ENCODE measurements at regions not wholly inside any gene's neighbourhood (a gene's known extent, or its start where the extent isn't known, plus 50 kb on each side); places are given as distances from the start of the nearest gene placed in this dataset.

DNA sequence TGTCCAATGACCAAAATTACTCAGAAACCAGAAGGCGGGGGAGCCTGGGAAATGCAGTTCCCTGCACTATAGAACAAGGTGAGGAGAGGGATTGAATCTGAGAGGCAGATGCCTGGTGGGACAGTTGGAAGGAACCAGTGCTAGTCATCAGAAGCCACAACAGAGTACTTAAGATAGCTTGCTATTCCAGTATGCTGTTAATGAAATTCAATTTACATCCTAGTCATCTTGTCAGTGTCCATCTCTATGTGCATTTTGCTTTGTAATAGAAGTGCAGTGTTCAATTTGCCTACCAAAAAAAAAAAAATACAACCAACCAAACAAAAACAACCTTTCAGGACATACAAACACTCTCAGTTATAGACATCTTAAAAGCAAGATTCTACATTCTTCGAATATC lies 679.1 kb upstream of the CPEB2 start:
- Mint-ChIP-seq H3K36me3 (ENCODE audit: insufficient read depth in 1 of 3, low read depth in 3 of 3) (peaks cover 0 to 3% (median 0%) of the 10 kb centered on the region in 3 experiments; a peak in 3 of 7 replicates), H3K9me3 (peaks cover 3 to 5% of the 10 kb centered on the region in 2 experiments; a peak in 3 of 5 replicates), H3K4me3 (no peak overlapping the region), H3K27ac (no peak overlapping the region; a peak in 1 of 7 replicates), H3K27me3 (ENCODE audit: low read depth) (no peaks in the 10 kb centered on the region), H3K4me1 (peaks cover 3 to 9% of the 10 kb centered on the region in 2 experiments; a peak in 2 of 4 replicates)
- Histone ChIP-seq H3K4me2 (ENCODE audit: insufficient read depth, insufficient read length, low read length) (no peak overlapping the region), H3K9ac (ENCODE audit: extremely low read depth, insufficient read length, low read length) (no peak overlapping the region), H3K4ac (ENCODE audit: low read depth, low read length) (no peak overlapping the region), H4K20me1 (ENCODE audit: control insufficient read depth, insufficient read depth, insufficient read length) (no peaks in the 10 kb centered on the region), H2BK120ac (ENCODE audit: low read depth, low read length, poor library complexity, severe bottlenecking) (no peak overlapping the region), H2BK15ac (ENCODE audit: low read depth, low read length) (no peak overlapping the region), H3K23ac (ENCODE audit: insufficient read length, low read depth, low read length) (no peak overlapping the region), H3K9me3 (ENCODE audit: control insufficient read depth, low read depth, low read length) (no peaks in the 10 kb centered on the region), H3K56ac (ENCODE audit: insufficient read length, low read depth, low read length) (no peak overlapping the region), H3K4me1 (ENCODE audit: insufficient read depth, low read length) (peaks cover 5% of the 10 kb centered on the region; the same call in 1 of the 2 replicates), H4K91ac (ENCODE audit: insufficient read length, low read depth, low read length) (no peak overlapping the region), H3K27me3 (ENCODE audit: insufficient read depth, low read length) (no peaks in the 10 kb centered on the region), H2AK5ac (ENCODE audit: insufficient read length, low read length) (no peak overlapping the region), H4K5ac (ENCODE audit: insufficient read length, low read depth, low read length) (no peak overlapping the region), H2AFZ (ENCODE audit: low read length) (no peak overlapping the region), H3K23me2 (ENCODE audit: insufficient read length, low read depth, low read length, poor library complexity, severe bottlenecking) (no peaks in the 10 kb centered on the region), H3K18ac (ENCODE audit: insufficient read length, low read depth, low read length) (no peak overlapping the region), H2BK20ac (ENCODE audit: low read depth, low read length, poor library complexity, severe bottlenecking) (no peak overlapping the region), H2BK12ac (ENCODE audit: insufficient read length, low read depth, low read length) (no peak overlapping the region), H3K14ac (ENCODE audit: insufficient read depth, low read length) (no peak overlapping the region), H3K79me2 (ENCODE audit: insufficient read depth, low read length) (no peaks in the 10 kb centered on the region), H3T11ph (ENCODE audit: low read length) (no peak overlapping the region), H3K27ac (ENCODE audit: insufficient read length, low read depth, low read length) (no peak overlapping the region), H2BK5ac (ENCODE audit: insufficient read length, low read length) (no peak overlapping the region), H3K79me1 (ENCODE audit: insufficient read depth, low read depth, low read length, poor library complexity, severe bottlenecking) (no peaks in the 10 kb centered on the region), H4K8ac (replicated peaks; ENCODE audit: insufficient read length, low read depth, low read length) (no peak overlapping the region)
- WGBS (ENCODE audit: extremely low coverage, insufficient read length, low lambda C conversion rate) = no CpG with 5 or more reads among the region's 2 CpGs
- no peak for DNase-seq
- TF ChIP-seq, protein P1, sequence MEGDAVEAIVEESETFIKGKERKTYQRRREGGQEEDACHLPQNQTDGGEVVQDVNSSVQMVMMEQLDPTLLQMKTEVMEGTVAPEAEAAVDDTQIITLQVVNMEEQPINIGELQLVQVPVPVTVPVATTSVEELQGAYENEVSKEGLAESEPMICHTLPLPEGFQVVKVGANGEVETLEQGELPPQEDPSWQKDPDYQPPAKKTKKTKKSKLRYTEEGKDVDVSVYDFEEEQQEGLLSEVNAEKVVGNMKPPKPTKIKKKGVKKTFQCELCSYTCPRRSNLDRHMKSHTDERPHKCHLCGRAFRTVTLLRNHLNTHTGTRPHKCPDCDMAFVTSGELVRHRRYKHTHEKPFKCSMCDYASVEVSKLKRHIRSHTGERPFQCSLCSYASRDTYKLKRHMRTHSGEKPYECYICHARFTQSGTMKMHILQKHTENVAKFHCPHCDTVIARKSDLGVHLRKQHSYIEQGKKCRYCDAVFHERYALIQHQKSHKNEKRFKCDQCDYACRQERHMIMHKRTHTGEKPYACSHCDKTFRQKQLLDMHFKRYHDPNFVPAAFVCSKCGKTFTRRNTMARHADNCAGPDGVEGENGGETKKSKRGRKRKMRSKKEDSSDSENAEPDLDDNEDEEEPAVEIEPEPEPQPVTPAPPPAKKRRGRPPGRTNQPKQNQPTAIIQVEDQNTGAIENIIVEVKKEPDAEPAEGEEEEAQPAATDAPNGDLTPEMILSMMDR (conservative IDR thresholded peaks at IDR 0.05) = no peak

Data from H9 (cell line).